Adrenal gland (tissue), 9 donors: ENCODE measurements at regions not wholly inside any gene's neighbourhood (a gene's known extent, or its start where the extent isn't known, plus 50 kb on each side); places are given as distances from the start of the nearest gene placed in this dataset.
"Not testable (repeated sequence)": the region's sequence is repeated elsewhere in the genome, so short reads cannot be mapped to it uniquely, and the experiment has no call there.

Experiments used
- DNase-seq, 7 donors: peaks; one replicate each; pipeline ENCODE4 v3.0.0-alpha.2; 2019 to 2020
- H3K27ac ChIP-seq, 5 donors: fragments of 200-600 bp; sonication (generic) in 4 of 5; 1 replicate in 3 of 5; 2 replicates in 2 of 5; pipeline versions ENCODE4 v1.5.1 to v1.8.0; 2016 to 2020; ENCODE audit warnings: mild to moderate bottlenecking in 1 of 5
- H3K27me3 ChIP-seq: fragments of 200-600 bp; 2 replicates; pipeline ENCODE4 v1.8.0; 2021
- H3K36me3 ChIP-seq, 2 donors: fragments of 200-600 bp; replicated peaks in 1 of 2; 1 replicate in 1 of 2; 2 replicates in 1 of 2; pipeline versions ENCODE4 v1.5.1 to v1.8.0; 2018 to 2022
- H3K4me1 ChIP-seq, 2 donors: fragments of 200-600 bp; replicated peaks in 1 of 2; 1 replicate in 1 of 2; 2 replicates in 1 of 2; pipeline versions ENCODE4 v1.5.1 to v1.8.0; 2018 to 2021
- H3K4me3 ChIP-seq, 4 donors: fragments of 200-600 bp; sonication (generic) in 3 of 4; one replicate each; pipeline ENCODE4 v1.5.1; 2016 to 2018
- H3K9me3 ChIP-seq, 3 donors: fragments of 200-600 bp; sonication (generic) in 1 of 3; replicated peaks in 1 of 3; 1 replicate in 2 of 3; 2 replicates in 1 of 3; pipeline versions ENCODE4 v1.5.1 to v1.8.0; 2016 to 2021
- POLR2A ChIP-seq, 2 donors: fragments of 450-650 bp; IDR thresholded peaks; one replicate each; pipeline ENCODE4 v1.6.1; 2017; ENCODE audit warnings: antibody characterized with exemption in 2 of 2, mild to moderate bottlenecking in 2 of 2, moderate library complexity in 1 of 2
- WGBS, 4 donors: extraction: QIAGEN DNeasy Blood & Tissue Kit in 2 of 4; methylation state at CpG; one replicate each; pipeline versions ENCODE4 v1.1.5 to v1.1.7; 2013 to 2017; 5-methylcytosine and 5-hydroxymethylcytosine counted together
- intact Hi-C, 2 donors: fragments of 100-400 bp; cut with DNase I; formaldehyde crosslinking; loops; one replicate each; pipeline versions ENCODE4 v1.14.1 to v1.15.0; 2022 to 2023
- TF ChIP-seq, protein P1 (sequence below), 6 experiments: fragments of 450-650 bp in 4 of 6; fragments of 200-600 bp in 2 of 6; sonication (generic) in 1 of 6; IDR thresholded peaks; 1 replicate in 5 of 6; 2 replicates in 1 of 6; pipeline versions ENCODE4 v1.5.1 to v1.8.0; 2016 to 2021; ENCODE audit warnings: antibody characterized with exemption in 6 of 6, mild to moderate bottlenecking in 2 of 6, moderate library complexity in 1 of 6
- donor health status: healthy with polysubstance abuse.
- donor health status: Bipolar disorder and iron deficiency.
- donor health status: DM: yes; HTN: yes; CAD: no.
- donor health status: DM: no; HTN: no; CAD: no.
- donor health status: DM: no; HTN: no; CAD: no.

DNA sequence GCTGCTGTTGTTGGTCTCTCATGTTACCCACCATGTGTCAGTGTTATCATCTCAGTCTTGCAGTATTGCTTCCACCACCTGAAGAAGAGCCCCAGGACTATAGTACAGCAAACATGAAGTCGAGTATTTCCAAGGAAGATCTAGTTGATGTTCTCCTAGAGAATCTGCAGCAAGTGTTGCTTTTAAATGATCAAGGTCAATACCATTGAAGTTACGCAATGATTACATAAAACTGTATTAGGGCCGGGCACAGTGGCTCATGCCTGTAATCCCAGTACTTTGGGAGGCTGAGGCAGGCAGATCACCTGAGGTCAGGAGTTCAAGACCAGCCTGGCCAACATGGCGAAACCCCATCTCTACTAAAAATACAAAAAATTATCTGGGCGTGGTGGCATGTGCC, 173.9 kb downstream of the TJP1 start:
- H3K9me3 ChIP-seq, H3K27ac ChIP-seq, H3K27me3 ChIP-seq, H3K36me3 ChIP-seq, DNase-seq, intact Hi-C loops, H3K4me1 ChIP-seq, H3K4me3 ChIP-seq: not testable (repeated sequence)
- 72 to 89% (median 82%) methylated on average over 5 of the region's 5 CpGs for WGBS, 4 donors

DNA sequence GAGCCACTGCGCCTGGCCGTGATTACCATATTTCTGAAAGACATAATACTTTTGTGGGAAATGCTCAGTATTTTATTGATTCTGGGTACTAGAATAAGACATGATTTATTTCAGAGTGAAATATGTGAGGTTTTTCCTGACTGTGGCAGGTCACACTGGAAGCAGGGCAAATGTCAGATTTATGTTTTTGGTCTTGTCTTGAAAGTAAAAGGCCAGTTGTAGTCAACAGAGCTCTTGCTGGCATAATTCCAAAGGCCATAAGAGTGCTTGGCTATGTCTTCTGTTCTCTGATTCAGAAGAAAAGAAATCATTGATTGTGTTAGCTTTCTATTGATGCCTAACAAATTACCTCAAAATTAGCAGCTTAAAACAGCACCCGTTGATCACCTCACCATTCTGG, 176.4 kb downstream of the TJP1 start:
- Histone ChIP-seq H3K4me3 (no peak overlapping the region), H3K27me3 (no peaks in the 10 kb centered on the region), H3K4me1 (no peaks in the 10 kb centered on the region), H3K9me3 (no peaks in the 10 kb centered on the region), H3K27ac (no peak overlapping the region), H3K36me3 (no peaks in the 10 kb centered on the region)
- WGBS, 4 donors: 85 to 94% (median 87%) methylated on average over 3 of the region's 3 CpGs
- intact Hi-C loops: no loop called here
- DNase-seq: no peak
- TF ChIP-seq, protein P1, sequence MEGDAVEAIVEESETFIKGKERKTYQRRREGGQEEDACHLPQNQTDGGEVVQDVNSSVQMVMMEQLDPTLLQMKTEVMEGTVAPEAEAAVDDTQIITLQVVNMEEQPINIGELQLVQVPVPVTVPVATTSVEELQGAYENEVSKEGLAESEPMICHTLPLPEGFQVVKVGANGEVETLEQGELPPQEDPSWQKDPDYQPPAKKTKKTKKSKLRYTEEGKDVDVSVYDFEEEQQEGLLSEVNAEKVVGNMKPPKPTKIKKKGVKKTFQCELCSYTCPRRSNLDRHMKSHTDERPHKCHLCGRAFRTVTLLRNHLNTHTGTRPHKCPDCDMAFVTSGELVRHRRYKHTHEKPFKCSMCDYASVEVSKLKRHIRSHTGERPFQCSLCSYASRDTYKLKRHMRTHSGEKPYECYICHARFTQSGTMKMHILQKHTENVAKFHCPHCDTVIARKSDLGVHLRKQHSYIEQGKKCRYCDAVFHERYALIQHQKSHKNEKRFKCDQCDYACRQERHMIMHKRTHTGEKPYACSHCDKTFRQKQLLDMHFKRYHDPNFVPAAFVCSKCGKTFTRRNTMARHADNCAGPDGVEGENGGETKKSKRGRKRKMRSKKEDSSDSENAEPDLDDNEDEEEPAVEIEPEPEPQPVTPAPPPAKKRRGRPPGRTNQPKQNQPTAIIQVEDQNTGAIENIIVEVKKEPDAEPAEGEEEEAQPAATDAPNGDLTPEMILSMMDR (IDR thresholded peaks at IDR 0.05): no peak
- no peak for TF ChIP-seq POLR2A (IDR thresholded peaks at IDR 0.05)

DNA sequence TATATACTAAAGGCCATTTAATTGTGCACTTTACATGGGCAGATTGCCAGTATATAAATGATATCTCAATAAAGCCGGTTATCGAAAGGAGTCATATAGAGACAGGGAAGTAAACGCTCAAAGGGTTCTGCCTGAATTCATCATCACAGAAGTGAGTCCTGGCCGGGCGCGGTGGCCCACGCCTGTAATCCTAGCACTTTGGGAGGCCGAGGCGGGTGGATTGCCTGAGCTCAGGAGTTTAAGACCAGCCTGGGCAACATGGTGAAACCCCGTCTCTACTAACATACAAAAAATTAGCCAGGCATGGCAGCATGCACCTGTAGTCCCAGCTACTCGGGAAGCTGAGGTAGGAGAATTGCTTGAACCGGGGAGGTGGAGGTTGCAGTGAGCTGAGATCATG, 177.9 kb downstream of the TJP1 start:
- DNase-seq, H3K9me3 ChIP-seq, intact Hi-C loops, H3K36me3 ChIP-seq, H3K4me1 ChIP-seq, H3K27ac ChIP-seq, H3K27me3 ChIP-seq, H3K4me3 ChIP-seq: not testable (repeated sequence)
- 86 to 94% (median 91%) methylated on average over 12 of the region's 12 CpGs for WGBS, 4 donors

DNA sequence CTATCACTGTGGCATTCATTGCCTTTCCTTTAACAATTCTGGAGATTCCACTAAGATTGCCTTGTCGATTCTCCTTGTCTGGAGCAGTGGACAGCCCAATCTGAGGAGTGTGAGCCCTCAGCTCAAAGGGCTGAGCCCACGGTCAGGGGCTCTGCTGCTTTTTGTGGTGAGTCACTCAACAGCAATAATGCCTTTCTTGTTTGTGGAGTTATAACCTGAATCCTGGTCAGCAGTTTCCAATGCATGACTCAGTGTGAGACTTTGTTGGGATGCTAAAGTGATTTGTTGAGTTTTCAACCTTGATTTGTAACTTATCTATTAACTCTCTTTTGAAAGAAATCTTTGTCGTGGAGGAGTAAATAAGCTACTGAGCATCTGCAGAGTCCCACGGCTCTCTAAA, 183.5 kb downstream of the TJP1 start:
- no peak for DNase-seq
- no peaks in the 10 kb centered on the region for H3K4me1 ChIP-seq
- H3K36me3 ChIP-seq: no peaks in the 10 kb centered on the region
- no peak overlapping the region for H3K4me3 ChIP-seq
- WGBS, 4 donors: 55 to 65% (median 62%) methylated on average over 4 of the region's 4 CpGs
- H3K27ac ChIP-seq: no peak overlapping the region
- no peak for TF ChIP-seq POLR2A (IDR thresholded peaks at IDR 0.05)
- TF ChIP-seq, protein P1 (IDR thresholded peaks at IDR 0.05): no peak
- intact Hi-C loops: no loop called here
- H3K27me3 ChIP-seq: no peaks in the 10 kb centered on the region
- H3K9me3 ChIP-seq: no peaks in the 10 kb centered on the region

DNA sequence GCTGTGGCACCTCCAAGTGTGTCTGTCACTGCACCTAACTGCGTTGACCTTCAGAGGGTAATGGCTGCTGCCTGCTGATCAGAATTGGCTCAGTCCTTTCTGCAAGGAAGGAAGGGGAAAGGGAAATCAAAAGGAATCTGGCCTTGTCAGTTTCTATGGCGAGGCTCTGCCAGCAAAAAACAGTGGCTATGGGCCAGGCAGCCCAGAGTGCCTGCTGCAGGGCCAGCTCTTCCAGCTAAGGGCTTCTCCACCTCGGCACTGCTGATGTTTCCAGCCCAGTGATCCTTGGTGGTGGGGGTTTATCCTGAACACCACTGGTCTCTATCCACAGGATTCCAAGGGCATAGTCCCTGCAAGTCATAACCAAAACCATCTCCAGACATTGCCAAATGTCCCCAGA, 184.3 kb downstream of the TJP1 start:
- intact Hi-C loops: no loop called here
- H3K4me3 ChIP-seq: no peak overlapping the region
- WGBS, 4 donors: 49 to 66% (median 59%) methylated on average over 3 of the region's 3 CpGs
- H3K4me1 ChIP-seq: no peaks in the 10 kb centered on the region
- no peak overlapping the region for H3K27ac ChIP-seq
- TF ChIP-seq, protein P1 (IDR thresholded peaks at IDR 0.05): no peak
- no peak for TF ChIP-seq POLR2A (IDR thresholded peaks at IDR 0.05)
- no peaks in the 10 kb centered on the region for H3K36me3 ChIP-seq
- H3K9me3 ChIP-seq: no peaks in the 10 kb centered on the region
- DNase-seq: no peak
- H3K27me3 ChIP-seq: no peaks in the 10 kb centered on the region
